Astrocyte (in vitro differentiated cells and primary cell): ENCODE measurements at regions not wholly inside any gene's neighbourhood (a gene's known extent, or its start where the extent isn't known, plus 50 kb on each side); places are given as distances from the start of the nearest gene placed in this dataset.

ENCODE experiments used
- DNase-seq: peaks from one replicate; pipeline ENCODE4 v3.0.0-alpha.2; 2010; ENCODE audit warnings: low read depth
- FAIRE-seq: peaks from 2 replicates; lab custom pipeline; 2011; peaks lifted over from hg19 to GRCh38; lab: Jason Lieb, UNC
- H2AFZ ChIP-seq: 2 replicates; pipeline ENCODE4 v1.6.0; 2012; ENCODE audit warnings: low read depth, low read length, inconsistent platforms
- H3K27ac ChIP-seq: 2 replicates; pipeline ENCODE4 v1.5.1; 2011; ENCODE audit warnings: low read depth, low read length, inconsistent platforms
- H3K27me3 ChIP-seq: 2 replicates; pipeline ENCODE4 v1.6.0; 2011; ENCODE audit warnings: low read length, inconsistent platforms; ENCODE audit not compliant: insufficient read depth
- H3K36me3 ChIP-seq: 2 replicates; pipeline ENCODE4 v1.5.1; 2011; ENCODE audit warnings: low read length, inconsistent platforms; ENCODE audit not compliant: insufficient read depth
- H3K4me1 ChIP-seq: 2 replicates; pipeline ENCODE4 v1.5.1; 2011; ENCODE audit warnings: low read length, inconsistent platforms; ENCODE audit not compliant: insufficient read depth
- H3K4me2 ChIP-seq: 2 replicates; pipeline ENCODE4 v1.6.0; 2012; ENCODE audit warnings: low read length, inconsistent platforms
- H3K4me3 ChIP-seq: 2 replicates; pipeline ENCODE4 v1.5.1; 2011; ENCODE audit warnings: low read depth, mild to moderate bottlenecking, low read length, inconsistent platforms; ENCODE audit not compliant: insufficient read depth
- H3K79me2 ChIP-seq: 2 replicates; pipeline ENCODE4 v1.6.0; 2012; ENCODE audit warnings: mild to moderate bottlenecking, low read length, inconsistent platforms; ENCODE audit not compliant: insufficient read depth
- H3K9ac ChIP-seq: 2 replicates; pipeline ENCODE4 v1.6.0; 2012; ENCODE audit warnings: mild to moderate bottlenecking, low read length, inconsistent platforms
- H3K9me3 ChIP-seq: 2 replicates; pipeline ENCODE4 v1.5.1; 2012; ENCODE audit warnings: low read depth, mild to moderate bottlenecking, low read length, inconsistent platforms; ENCODE audit not compliant: insufficient read depth
- H4K20me1 ChIP-seq: 2 replicates; pipeline ENCODE4 v1.6.0; 2012; ENCODE audit warnings: low read length, inconsistent platforms; ENCODE audit not compliant: insufficient read depth
- H3K27ac Mint-ChIP-seq: one replicate; pipeline ENCODE4 v1.8.0; 2021; ENCODE audit warnings: mild to moderate bottlenecking, mixed read lengths; ENCODE audit not compliant: unreplicated experiment
- H3K27me3 Mint-ChIP-seq: one replicate; pipeline ENCODE4 v1.8.0; 2021; ENCODE audit warnings: low read depth, mixed read lengths; ENCODE audit not compliant: unreplicated experiment
- H3K36me3 Mint-ChIP-seq: one replicate; pipeline ENCODE4 v1.8.0; 2021; ENCODE audit warnings: low read depth, mixed read lengths; ENCODE audit not compliant: unreplicated experiment
- H3K4me1 Mint-ChIP-seq: one replicate; pipeline ENCODE4 v1.8.0; 2021; ENCODE audit warnings: low read depth, mixed read lengths; ENCODE audit not compliant: unreplicated experiment
- H3K4me3 Mint-ChIP-seq: one replicate; pipeline ENCODE4 v1.8.0; 2021; ENCODE audit warnings: mild to moderate bottlenecking, moderate library complexity, mixed read lengths; ENCODE audit not compliant: unreplicated experiment
- H3K9me3 Mint-ChIP-seq: one replicate; pipeline ENCODE4 v1.8.0; 2021; ENCODE audit warnings: mild to moderate bottlenecking, mixed read lengths; ENCODE audit not compliant: unreplicated experiment
- EZH2 ChIP-seq: IDR thresholded peaks from 2 replicates; pipeline ENCODE4 v1.6.1; 2012; ENCODE audit warnings: mild to moderate bottlenecking, low read length, inconsistent platforms; ENCODE audit not compliant: insufficient read depth
- TF ChIP-seq, protein P1 (sequence below): IDR thresholded peaks from 2 replicates; pipeline ENCODE4 v1.5.1; 2011; ENCODE audit warnings: low read depth, mild to moderate bottlenecking, inconsistent platforms, low read length, moderate library complexity; ENCODE audit not compliant: insufficient read depth

DNA sequence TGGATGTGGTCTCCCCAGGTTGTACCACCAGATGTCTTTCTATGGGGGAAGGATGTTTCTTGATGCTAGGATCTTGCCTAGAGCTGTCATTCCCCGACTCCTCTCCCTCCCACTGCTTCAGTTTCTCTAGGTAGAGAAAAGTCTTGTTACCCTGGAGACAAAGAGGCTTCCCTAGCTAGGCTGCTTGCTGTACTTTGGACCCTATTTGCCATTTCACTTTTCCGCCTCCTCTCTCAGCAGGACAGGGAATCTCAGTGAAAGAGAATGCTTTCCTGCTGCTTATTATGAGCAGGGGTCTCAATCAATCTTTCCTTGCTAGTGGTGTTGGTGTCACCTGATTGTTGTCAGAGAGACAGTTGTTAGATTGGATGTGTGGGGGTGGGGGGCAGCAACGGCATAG is 818.8 kb upstream of the GYPC start:
- peaks cover 5% of the 10 kb centered on the region for H3K9me3 ChIP-seq
- H3K27me3 ChIP-seq, result no peaks in the 10 kb centered on the region
- H3K79me2 ChIP-seq, result no peaks in the 10 kb centered on the region
- Mint-ChIP-seq H3K4me1 (no peaks in the 10 kb centered on the region), H3K4me3 (no peak overlapping the region), H3K36me3 (no peaks in the 10 kb centered on the region), H3K27ac (no peak overlapping the region), H3K27me3 (no peaks in the 10 kb centered on the region), H3K9me3 (no peaks in the 10 kb centered on the region)
- H3K9ac ChIP-seq, result no peak overlapping the region
- no peak overlapping the region for H3K4me2 ChIP-seq
- no peak overlapping the region for H3K4me3 ChIP-seq
- H4K20me1 ChIP-seq, result no peaks in the 10 kb centered on the region
- H3K36me3 ChIP-seq, result no peaks in the 10 kb centered on the region
- H3K27ac ChIP-seq, result no peak overlapping the region
- DNase-seq, result no peak
- H2AFZ ChIP-seq, result no peak overlapping the region
- no peak for TF ChIP-seq EZH2
- TF ChIP-seq, protein P1, sequence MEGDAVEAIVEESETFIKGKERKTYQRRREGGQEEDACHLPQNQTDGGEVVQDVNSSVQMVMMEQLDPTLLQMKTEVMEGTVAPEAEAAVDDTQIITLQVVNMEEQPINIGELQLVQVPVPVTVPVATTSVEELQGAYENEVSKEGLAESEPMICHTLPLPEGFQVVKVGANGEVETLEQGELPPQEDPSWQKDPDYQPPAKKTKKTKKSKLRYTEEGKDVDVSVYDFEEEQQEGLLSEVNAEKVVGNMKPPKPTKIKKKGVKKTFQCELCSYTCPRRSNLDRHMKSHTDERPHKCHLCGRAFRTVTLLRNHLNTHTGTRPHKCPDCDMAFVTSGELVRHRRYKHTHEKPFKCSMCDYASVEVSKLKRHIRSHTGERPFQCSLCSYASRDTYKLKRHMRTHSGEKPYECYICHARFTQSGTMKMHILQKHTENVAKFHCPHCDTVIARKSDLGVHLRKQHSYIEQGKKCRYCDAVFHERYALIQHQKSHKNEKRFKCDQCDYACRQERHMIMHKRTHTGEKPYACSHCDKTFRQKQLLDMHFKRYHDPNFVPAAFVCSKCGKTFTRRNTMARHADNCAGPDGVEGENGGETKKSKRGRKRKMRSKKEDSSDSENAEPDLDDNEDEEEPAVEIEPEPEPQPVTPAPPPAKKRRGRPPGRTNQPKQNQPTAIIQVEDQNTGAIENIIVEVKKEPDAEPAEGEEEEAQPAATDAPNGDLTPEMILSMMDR, result no peak
- no peaks in the 10 kb centered on the region for H3K4me1 ChIP-seq
- no peak for FAIRE-seq

DNA sequence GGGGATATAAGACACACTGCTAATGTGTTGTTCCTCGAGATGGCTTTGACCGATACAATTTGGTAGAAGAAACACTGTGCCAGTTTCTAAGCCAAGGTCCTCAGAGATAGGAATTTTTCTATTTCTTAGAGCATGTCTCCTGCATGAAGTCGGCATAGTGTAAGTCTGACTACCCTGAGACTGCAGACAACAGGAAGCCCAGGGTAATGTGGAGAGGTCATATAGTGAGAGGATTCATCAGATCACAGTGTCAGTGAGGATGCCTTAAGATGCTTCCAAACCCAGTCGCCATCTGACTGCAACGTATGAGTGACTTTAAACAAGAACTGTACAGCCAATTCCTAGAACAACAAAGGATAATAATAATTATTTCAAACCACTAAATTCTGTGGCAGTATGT is 818.3 kb upstream of the GYPC start:
- no peaks in the 10 kb centered on the region for H3K4me1 ChIP-seq
- no peaks in the 10 kb centered on the region for H4K20me1 ChIP-seq
- no peaks in the 10 kb centered on the region for H3K79me2 ChIP-seq
- DNase-seq (no peak), FAIRE-seq (no peak)
- no peak overlapping the region for H3K9ac ChIP-seq
- H3K4me3 ChIP-seq, result no peak overlapping the region
- no peak overlapping the region for H3K27ac Mint-ChIP-seq
- H3K4me2 ChIP-seq, result no peak overlapping the region
- H3K36me3 Mint-ChIP-seq, result no peaks in the 10 kb centered on the region
- no peaks in the 10 kb centered on the region for H3K9me3 Mint-ChIP-seq
- no peak overlapping the region for H3K27ac ChIP-seq
- no peaks in the 10 kb centered on the region for H3K27me3 ChIP-seq
- no peaks in the 10 kb centered on the region for H3K4me1 Mint-ChIP-seq
- H3K36me3 ChIP-seq, result no peaks in the 10 kb centered on the region
- H3K9me3 ChIP-seq, result peaks cover 5% of the 10 kb centered on the region
- no peak overlapping the region for H3K4me3 Mint-ChIP-seq
- no peaks in the 10 kb centered on the region for H3K27me3 Mint-ChIP-seq
- no peak overlapping the region for H2AFZ ChIP-seq
- TF ChIP-seq, protein P1, result no peak
- no peak for TF ChIP-seq EZH2

DNA sequence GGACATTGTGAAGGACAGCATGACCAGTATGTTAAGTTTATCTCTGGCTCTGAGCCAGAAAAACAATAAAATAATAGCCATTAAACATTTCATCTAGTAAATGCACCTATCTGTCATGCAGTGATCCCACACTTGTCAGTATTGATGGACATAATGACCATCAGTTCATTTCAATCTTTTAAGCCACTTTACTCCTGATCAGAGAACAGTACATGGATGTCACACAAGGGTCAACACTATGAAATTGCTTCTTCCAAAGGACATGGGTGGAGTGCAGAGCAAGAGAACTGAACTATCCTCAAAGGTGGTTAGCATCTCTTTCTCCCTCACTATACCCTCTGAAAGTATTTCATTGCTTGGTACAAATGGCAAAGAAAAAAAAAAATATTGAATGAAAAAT is 816.0 kb upstream of the GYPC start:
- Mint-ChIP-seq H3K27me3 (peaks cover 2% of the 10 kb centered on the region), H3K4me1 (no peaks in the 10 kb centered on the region)
- no peak for FAIRE-seq

More for the DNA sequence above, 816.0 kb upstream of the GYPC start:
- Mint-ChIP-seq H3K4me3 (no peak overlapping the region), H3K27ac (no peak overlapping the region), H3K9me3 (no peaks in the 10 kb centered on the region), H3K36me3 (no peaks in the 10 kb centered on the region)
- no peak for TF ChIP-seq EZH2
- TF ChIP-seq, protein P1, result no peak
- H3K79me2 ChIP-seq, result no peaks in the 10 kb centered on the region
- no peak overlapping the region for H3K9ac ChIP-seq
- no peaks in the 10 kb centered on the region for H3K4me1 ChIP-seq
- H3K27me3 ChIP-seq, result no peaks in the 10 kb centered on the region
- no peak overlapping the region for H2AFZ ChIP-seq
- H3K4me3 ChIP-seq, result no peak overlapping the region
- no peaks in the 10 kb centered on the region for H4K20me1 ChIP-seq
- no peak overlapping the region for H3K4me2 ChIP-seq
- DNase-seq, result no peak
- no peaks in the 10 kb centered on the region for H3K36me3 ChIP-seq
- H3K9me3 ChIP-seq, result peaks cover 5% of the 10 kb centered on the region
- no peak overlapping the region for H3K27ac ChIP-seq
